NAMALWA (cell line): ENCODE measurements at regions not wholly inside any gene's neighbourhood (a gene's known extent, or its start where the extent isn't known, plus 50 kb on each side); places are given as distances from the start of the nearest gene placed in this dataset.

Experiments
- DNase-seq: peaks from one replicate; pipeline ENCODE4 v3.0.0-alpha.2; 2015; ENCODE audit warnings: low spot score

- no peak for DNase-seq
Observed at GRCh38 chr12:75836533-75836932, 195.0 kb downstream of the PHLDA1 start.

- no peak for DNase-seq
Observed at GRCh38 chr12:75834591-75834990, 197.0 kb downstream of the PHLDA1 start.

DNA sequence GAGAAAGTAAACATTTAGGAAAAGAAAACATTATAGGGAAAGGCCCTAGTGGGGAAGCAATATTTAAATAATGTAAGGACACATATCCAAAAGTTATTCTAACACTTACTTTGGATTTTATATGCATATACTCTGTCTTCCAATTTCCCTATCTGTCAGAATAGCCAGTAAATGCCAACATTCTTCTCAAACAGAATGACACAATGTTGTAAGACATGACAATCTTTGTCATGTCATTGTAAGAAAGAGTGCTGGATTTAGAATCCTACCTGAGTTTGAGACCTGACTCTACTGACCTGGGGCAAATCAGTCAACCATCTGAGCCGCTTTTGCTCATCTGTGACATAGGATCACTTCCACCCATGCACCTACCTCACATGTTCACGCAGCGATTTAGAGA is 198.3 kb downstream of the PHLDA1 start:
- DNase-seq = no peak

DNA sequence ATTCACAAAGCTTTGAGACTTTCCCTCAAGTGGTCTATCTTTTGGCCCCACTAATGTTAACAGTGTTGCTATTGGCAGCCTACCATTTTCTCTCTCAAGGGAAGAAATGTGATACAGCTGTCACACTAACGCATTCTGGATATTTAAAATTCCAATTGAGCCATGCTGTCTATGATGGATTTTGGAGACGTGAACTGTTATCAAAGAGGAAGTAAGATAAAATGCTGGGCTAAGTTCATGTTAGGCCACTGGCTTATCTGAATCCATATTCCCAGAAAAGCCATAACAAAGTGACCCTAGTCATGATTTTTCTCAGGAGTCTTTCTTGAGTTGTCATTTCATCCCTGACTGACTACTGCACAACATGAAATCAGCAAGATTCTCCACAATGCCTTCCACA is 200.2 kb downstream of the PHLDA1 start:
- DNase-seq = no peak

DNA sequence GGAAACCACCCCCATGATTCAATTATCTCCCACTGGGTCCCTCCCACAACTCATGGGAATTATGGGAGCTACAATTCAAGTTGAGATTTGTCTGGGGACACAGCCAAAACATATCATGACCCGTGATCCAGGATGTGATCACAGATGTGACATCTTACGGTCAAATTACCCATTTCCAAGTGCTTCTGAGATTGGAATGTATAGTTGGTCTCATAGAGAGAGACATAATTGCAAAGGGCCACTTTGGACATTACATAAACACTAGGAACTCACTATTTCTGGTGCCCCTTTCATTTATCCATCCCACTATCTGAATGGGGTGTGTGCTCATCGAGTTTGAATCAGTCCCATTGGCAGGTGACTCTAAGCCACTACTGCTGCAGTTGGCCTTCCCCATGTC is 204.5 kb downstream of the PHLDA1 start:
- no peak for DNase-seq

DNA sequence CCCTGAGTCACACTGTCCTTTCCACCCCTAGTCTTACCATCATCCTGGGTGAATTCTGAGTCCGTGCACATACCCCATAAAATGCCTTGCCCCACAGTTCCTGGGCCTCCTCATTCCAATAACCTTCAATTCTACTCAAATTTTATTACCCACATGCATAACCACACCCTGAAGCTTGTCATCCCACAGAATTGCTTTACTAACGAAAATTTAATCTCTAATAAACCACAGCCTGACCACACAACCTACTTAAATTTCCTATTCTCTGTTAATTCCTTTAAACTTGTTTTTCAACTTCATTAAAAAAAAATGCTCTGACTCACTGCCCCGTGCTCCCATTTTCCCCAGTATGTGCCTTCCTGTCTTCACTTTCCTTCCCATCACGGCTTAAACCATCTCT is 205.9 kb downstream of the PHLDA1 start:
- no peak for DNase-seq

DNA sequence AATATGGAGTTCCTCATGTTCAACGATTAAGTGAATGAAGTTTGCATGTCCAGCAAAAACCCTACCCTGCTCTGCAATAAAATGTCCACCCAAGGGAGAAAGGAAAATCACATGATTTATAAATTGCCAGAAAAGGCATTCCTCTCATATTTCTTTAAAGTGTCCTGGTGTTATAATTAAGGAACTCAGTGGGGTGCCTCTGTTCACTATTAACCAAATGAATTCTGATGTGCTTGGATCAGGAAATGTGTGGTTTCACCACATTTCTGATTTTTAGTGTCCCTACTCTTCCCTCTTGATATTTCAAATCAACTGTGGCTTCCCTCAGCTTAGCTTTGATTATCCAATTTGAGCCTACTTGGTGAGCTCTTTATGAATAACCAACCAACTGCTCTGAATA is 208.1 kb downstream of the PHLDA1 start:
- no peak for DNase-seq

GRCh38 chr12:75822416-75822815 is 209.2 kb downstream of the PHLDA1 start:
- no peak for DNase-seq

GRCh38 chr12:75820848-75821578 is 210.6 kb downstream of the PHLDA1 start:
- DNase-seq = no peak

- no peak for DNase-seq
Observed at GRCh38 chr12:75820071-75820470, 211.5 kb downstream of the PHLDA1 start.

GRCh38 chr12:75819512-75819911 is 212.1 kb downstream of the PHLDA1 start:
- no peak for DNase-seq

DNA sequence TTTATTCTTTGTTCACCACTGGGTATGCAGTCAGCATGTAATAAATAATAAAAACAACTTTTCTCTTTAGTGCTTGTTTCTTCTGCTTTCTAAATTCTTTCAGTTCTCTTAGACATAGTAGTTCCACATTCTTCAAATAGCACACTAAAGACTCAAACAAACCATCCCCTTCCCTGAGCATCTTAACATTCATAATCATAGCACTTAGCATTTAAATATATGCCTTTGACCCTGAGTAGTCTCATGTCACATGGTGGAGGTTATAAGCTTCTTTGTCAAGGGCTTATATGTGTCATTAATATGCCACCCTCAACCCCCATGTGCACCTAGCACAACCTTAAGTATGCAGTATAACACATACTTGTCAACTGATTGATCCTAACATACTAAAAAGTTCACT is 212.7 kb downstream of the PHLDA1 start:
- DNase-seq = no peak

- DNase-seq = peak; percentile 54
Observed at GRCh38 chr12:75816897-75817296, 214.7 kb downstream of the PHLDA1 start.

GRCh38 chr12:75815756-75816155 is 215.8 kb downstream of the PHLDA1 start:
- DNase-seq = peak; percentile 8

DNA sequence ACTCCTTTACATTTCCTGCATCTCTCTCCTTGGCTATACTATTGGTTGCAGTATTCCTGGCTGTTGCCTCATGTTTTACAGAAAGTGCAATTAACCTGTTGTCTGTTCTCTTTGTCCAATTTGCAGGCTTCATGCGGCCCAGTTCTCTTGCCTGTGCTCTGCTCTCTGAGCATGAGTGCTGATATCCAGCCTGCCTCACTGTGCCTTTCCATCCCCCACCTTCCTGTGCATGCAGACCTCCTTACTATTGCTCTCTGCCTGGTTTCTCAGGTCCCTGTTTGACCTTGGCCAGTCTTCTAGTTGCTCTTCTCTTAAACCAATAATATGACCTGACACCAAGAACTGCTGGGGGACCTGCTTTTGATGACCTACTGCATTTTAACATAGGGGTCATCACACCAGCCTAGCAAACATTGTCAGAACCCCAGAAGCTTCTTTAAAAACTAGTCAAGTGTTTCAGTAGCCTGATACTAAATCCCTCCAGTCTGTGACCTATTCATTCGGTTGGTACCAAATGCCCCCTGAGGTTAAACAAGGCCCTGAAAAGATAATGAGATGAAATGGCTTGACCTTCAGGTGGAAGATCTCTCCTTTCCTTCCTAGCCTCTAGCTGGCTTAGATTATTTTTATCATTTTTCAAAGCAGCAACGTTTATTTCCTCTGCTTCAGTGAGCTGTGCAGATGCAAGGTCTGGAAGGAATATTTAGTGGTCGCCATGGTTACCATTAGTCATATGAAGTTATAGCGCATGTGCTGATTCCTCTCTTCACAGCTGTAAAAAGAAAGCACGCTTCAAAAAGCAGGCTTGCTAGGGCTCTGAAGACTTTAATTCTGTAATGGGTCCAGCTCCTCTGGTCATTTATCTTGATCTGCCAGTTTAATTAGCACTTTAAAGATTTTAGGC is 216.5 kb downstream of the PHLDA1 start:
- DNase-seq = peak; percentile 92

GRCh38 chr12:75813072-75813471 is 218.5 kb downstream of the PHLDA1 start:
- DNase-seq = no peak

DNA sequence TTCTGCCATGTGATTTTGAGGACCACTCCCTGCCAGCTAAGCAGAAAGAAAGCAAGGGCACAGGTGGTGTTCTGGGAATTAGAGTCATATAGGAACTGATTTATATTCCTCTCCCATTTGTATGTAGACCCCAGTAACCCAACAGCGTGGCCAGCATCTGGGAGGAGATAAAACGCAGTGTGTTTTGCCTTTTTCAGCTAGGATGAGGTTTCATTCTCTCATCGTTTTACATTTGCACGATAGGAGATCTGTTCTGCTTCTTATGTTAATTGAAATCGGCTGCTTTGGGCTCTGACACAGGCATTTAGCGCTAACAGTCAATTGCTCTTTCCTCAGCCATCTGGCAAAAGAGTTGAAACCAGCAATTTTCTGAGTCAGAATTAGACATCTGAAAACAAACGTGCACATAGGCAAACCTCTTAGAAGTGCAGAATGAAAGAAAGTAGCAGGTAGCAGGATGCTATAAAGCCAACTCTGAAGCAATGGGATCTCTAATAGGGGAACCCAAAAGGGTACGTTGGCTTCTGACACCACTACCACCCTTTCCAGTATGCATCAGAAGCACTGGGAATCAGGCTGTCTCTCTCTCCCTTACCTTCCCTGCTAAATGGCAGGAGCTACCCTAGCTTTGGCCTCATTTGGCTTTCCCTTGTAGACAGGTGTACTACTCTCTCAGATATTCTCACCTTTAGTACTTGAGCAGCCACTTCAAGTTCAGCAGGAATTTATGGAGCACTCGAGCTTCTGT is 219.1 kb downstream of the PHLDA1 start:
- peak; percentile 6 for DNase-seq

DNA sequence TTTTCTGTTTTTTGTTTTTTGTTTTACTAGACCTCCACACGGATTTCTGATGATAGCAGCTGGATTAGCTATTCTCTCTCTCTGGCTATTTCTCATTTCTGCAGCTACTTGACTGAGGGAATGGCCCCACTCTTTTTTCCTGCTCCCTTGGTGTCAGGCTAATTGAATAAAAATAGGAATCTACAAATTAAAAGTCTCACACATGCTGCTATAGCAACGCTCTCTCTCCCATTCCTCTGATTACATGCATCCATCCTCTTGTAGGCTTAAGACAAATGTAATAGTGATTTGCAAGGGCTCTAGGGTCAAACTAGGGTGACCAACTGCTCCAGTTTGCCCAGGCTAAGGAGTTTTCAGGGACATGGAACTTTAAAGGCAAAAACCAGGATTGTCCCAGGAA is 221.8 kb downstream of the PHLDA1 start:
- no peak for DNase-seq

GRCh38 chr12:75807494-75807893 is 224.1 kb downstream of the PHLDA1 start:
- DNase-seq = no peak

GRCh38 chr12:75805905-75806304 is 225.7 kb downstream of the PHLDA1 start:
- DNase-seq = no peak

DNA sequence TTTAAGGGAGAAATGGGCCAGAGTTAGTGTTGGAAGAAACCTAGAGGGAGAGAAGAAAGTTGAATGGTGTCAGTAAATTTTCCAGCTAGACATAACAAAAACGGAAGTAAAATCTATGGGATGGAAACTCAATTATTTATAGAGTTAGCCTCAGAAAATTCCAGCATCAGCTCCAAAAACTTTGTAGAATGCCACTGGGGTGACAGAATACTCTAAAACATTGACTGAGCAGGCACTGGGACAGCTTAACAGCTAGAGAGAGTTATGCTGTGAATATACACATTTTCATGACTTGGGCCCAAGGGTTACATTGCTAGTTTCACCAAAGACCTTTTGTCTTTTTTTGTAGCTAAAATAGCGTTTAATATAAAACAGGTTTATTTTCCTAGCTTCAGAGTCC is 226.3 kb downstream of the PHLDA1 start:
- no peak for DNase-seq

GRCh38 chr12:75798136-75798926 is 233.2 kb downstream of the PHLDA1 start:
- DNase-seq = no peak
